SKM-1 treated with dmso at 0.1 percent for 144 hours (cell line): ENCODE measurements at regions not wholly inside any gene's neighbourhood (a gene's known extent, or its start where the extent isn't known, plus 50 kb on each side); places are given as distances from the start of the nearest gene placed in this dataset.

Experiments used
- DNase-seq: peaks from one replicate; lab custom pipeline; 2025; ENCODE audit not compliant: unreplicated experiment; lab: John Stamatoyannopoulos, UW

- DNase-seq: no peak
These were observed 51.2 kb upstream of the ARRDC3 start for GRCh38 chr5:91434348-91434747.

GRCh38 chr5:91433861-91434260, 50.7 kb upstream of the ARRDC3 start:
- DNase-seq: no peak
